H1 (cell line): ENCODE measurements at regions not wholly inside any gene's neighbourhood (a gene's known extent, or its start where the extent isn't known, plus 50 kb on each side); places are given as distances from the start of the nearest gene placed in this dataset.

Experiments used
- CTCF ChIA-PET: fragments of 300-600 bp; sonication (Branson Sonifier 250); formaldehyde crosslinking; loops from one replicate; lab custom pipeline; 2021; ENCODE audit not compliant: partially characterized antibody; lab: Charles Lee
- POLR2A ChIA-PET: fragments of 300-600 bp; sonication (Branson Sonifier 250); formaldehyde crosslinking; loops from one replicate; lab custom pipeline; 2021; ENCODE audit warnings: inconsistent platforms; ENCODE audit not compliant: partially characterized antibody; lab: Charles Lee
- DNase-seq, 2 experiments: peaks; one replicate each; pipeline versions ENCODE4 v3.0.0 to v3.0.0-alpha.2; 2010 to 2022; ENCODE audit warnings: low spot score in 2 of 2, low read depth in 1 of 2, mixed read lengths in 1 of 2
- FAIRE-seq: peaks from 2 replicates; lab custom pipeline; 2011; peaks lifted over from hg19 to GRCh38; lab: Jason Lieb, UNC
- H2AFZ ChIP-seq: 2 replicates; pipeline ENCODE4 v1.8.1; 2012; ENCODE audit warnings: low read length, inconsistent platforms
- H2AK5ac ChIP-seq: 2 replicates; pipeline ENCODE4 v1.6.1; 2013; ENCODE audit warnings: low read depth, low read length
- H2BK120ac ChIP-seq: replicated peaks from 2 replicates; pipeline ENCODE3; 2013; ENCODE audit warnings: low read depth, low read length, inconsistent platforms
- H2BK12ac ChIP-seq: 2 replicates; pipeline ENCODE4 v1.6.1; 2013; ENCODE audit warnings: low read depth, low read length
- H2BK15ac ChIP-seq: 2 replicates; pipeline ENCODE4 v1.6.1; 2013; ENCODE audit warnings: low read length
- H2BK20ac ChIP-seq: 2 replicates; pipeline ENCODE4 v1.6.1; 2013; ENCODE audit warnings: low read length
- H2BK5ac ChIP-seq: 2 replicates; pipeline ENCODE4 v1.6.1; 2013; ENCODE audit warnings: low read depth, low read length
- H3K14ac ChIP-seq: 2 replicates; pipeline ENCODE4 v1.6.1; 2013; ENCODE audit warnings: inconsistent platforms; ENCODE audit not compliant: insufficient read length
- H3K18ac ChIP-seq: 2 replicates; pipeline ENCODE4 v1.6.1; 2013; ENCODE audit warnings: low read length; ENCODE audit errors: extremely low read depth
- H3K23ac ChIP-seq: 2 replicates; pipeline ENCODE4 v1.6.1; 2013; ENCODE audit warnings: inconsistent platforms; ENCODE audit not compliant: insufficient read length
- H3K23me2 ChIP-seq: 2 replicates; pipeline ENCODE4 v1.6.1; 2013; ENCODE audit warnings: low read depth, low read length
- H3K27ac ChIP-seq: 2 replicates; pipeline ENCODE4 v1.6.1; 2011; ENCODE audit warnings: low read depth, low read length, inconsistent platforms
- H3K27me3 ChIP-seq, 4 experiments: replicated peaks in 1 of 4; 1 replicate in 1 of 4; 2 replicates in 3 of 4; pipeline versions ENCODE4 v1.6.1 to v1.8.1; 2011 to 2013; ENCODE audit warnings: low read length in 3 of 4, mild to moderate bottlenecking in 3 of 4, inconsistent platforms in 2 of 4, mixed read lengths in 2 of 4, moderate library complexity in 1 of 4; ENCODE audit not compliant: control insufficient read depth in 3 of 4, insufficient read depth in 3 of 4; ENCODE audit errors: extremely low read depth in 1 of 4
- H3K36me3 ChIP-seq, 4 experiments: 2 replicates each; pipeline versions ENCODE4 v1.6.1 to v1.8.1; 2011 to 2013; ENCODE audit warnings: mild to moderate bottlenecking in 4 of 4, low read length in 3 of 4, moderate library complexity in 2 of 4, control low read depth in 1 of 4, inconsistent platforms in 1 of 4; ENCODE audit not compliant: insufficient read depth in 4 of 4, control insufficient read depth in 2 of 4
- H3K4ac ChIP-seq: replicated peaks from 2 replicates; pipeline ENCODE3; 2013; ENCODE audit warnings: low read length, low read depth, mixed read lengths, inconsistent platforms; ENCODE audit not compliant: insufficient read length
- H3K4me1 ChIP-seq, 4 experiments: replicated peaks in 1 of 4; 1 replicate in 1 of 4; 2 replicates in 3 of 4; pipeline versions ENCODE4 v1.6.1 to v1.8.1; 2011 to 2013; ENCODE audit warnings: low read length in 3 of 4, inconsistent platforms in 2 of 4, mixed read lengths in 1 of 4; ENCODE audit not compliant: insufficient read depth in 4 of 4, control insufficient read depth in 3 of 4
- H3K4me2 ChIP-seq, 2 experiments: 2 replicates each; pipeline versions ENCODE4 v1.6.1 to v1.8.1; 2011 to 2013; ENCODE audit warnings: low read depth in 2 of 2, low read length in 2 of 2, control low read depth in 1 of 2, inconsistent platforms in 1 of 2, mild to moderate bottlenecking in 1 of 2; ENCODE audit not compliant: insufficient read depth in 1 of 2
- H3K4me3 ChIP-seq, 4 experiments: fragments of 200-600, 300-600 bp in 1 of 4; sonication (generic), shearing (Covaris generic), sonication (Bioruptor Twin) in 1 of 4; 2 replicates each; pipeline versions ENCODE4 v1.5.1 to v1.8.1; 2011 to 2016; ENCODE audit warnings: low read length in 4 of 4, low read depth in 3 of 4, control low read depth in 2 of 4, inconsistent platforms in 2 of 4, mild to moderate bottlenecking in 2 of 4, mixed read lengths in 1 of 4, moderate library complexity in 1 of 4; ENCODE audit not compliant: insufficient read depth in 2 of 4; ENCODE audit errors: extremely low read depth in 1 of 4
- H3K56ac ChIP-seq: replicated peaks from 2 replicates; pipeline ENCODE3; 2013; ENCODE audit warnings: low read depth, mild to moderate bottlenecking, mixed read lengths, low read length, inconsistent platforms; ENCODE audit not compliant: insufficient read length
- H3K79me1 ChIP-seq: 2 replicates; pipeline ENCODE4 v1.6.1; 2013; ENCODE audit warnings: low read depth, low read length, control low read depth
- H3K79me2 ChIP-seq, 2 experiments: 2 replicates each; pipeline versions ENCODE4 v1.6.1 to v1.8.1; 2012 to 2013; ENCODE audit warnings: low read length in 2 of 2, mild to moderate bottlenecking in 2 of 2, inconsistent platforms in 1 of 2; ENCODE audit not compliant: insufficient read depth in 2 of 2, control insufficient read depth in 1 of 2
- H3K9ac ChIP-seq, 4 experiments: replicated peaks in 1 of 4; 1 replicate in 1 of 4; 2 replicates in 3 of 4; pipeline versions ENCODE4 v1.6.1 to v1.8.1; 2011 to 2013; ENCODE audit warnings: low read depth in 3 of 4, low read length in 3 of 4, control low read depth in 2 of 4, mild to moderate bottlenecking in 2 of 4, moderate library complexity in 2 of 4, inconsistent platforms in 1 of 4; ENCODE audit errors: extremely low read depth in 1 of 4
- H3K9me3 ChIP-seq, 2 experiments: 2 replicates each; pipeline versions ENCODE4 v1.6.1 to v1.8.1; 2012 to 2013; ENCODE audit warnings: mild to moderate bottlenecking in 2 of 2, moderate library complexity in 2 of 2, control low read depth in 1 of 2, inconsistent platforms in 1 of 2, low read depth in 1 of 2, low read length in 1 of 2, mixed read lengths in 1 of 2; ENCODE audit not compliant: insufficient read depth in 2 of 2
- H4K20me1 ChIP-seq, 2 experiments: replicated peaks in 1 of 2; 2 replicates each; pipeline versions ENCODE3 to v1.8.1; 2011 to 2013; ENCODE audit warnings: inconsistent platforms in 2 of 2, low read length in 2 of 2, mild to moderate bottlenecking in 1 of 2; ENCODE audit not compliant: insufficient read depth in 2 of 2, control insufficient read depth in 1 of 2
- H4K5ac ChIP-seq: 2 replicates; pipeline ENCODE4 v1.6.1; 2013; ENCODE audit warnings: low read length, low read depth, mixed read lengths, inconsistent platforms; ENCODE audit not compliant: insufficient read length
- H4K8ac ChIP-seq: 2 replicates; pipeline ENCODE4 v1.8.0; 2013; ENCODE audit warnings: mild to moderate bottlenecking, moderate library complexity, low read length, inconsistent platforms; ENCODE audit not compliant: insufficient read depth; ENCODE audit errors: extremely low read depth
- H4K91ac ChIP-seq: replicated peaks from 2 replicates; pipeline ENCODE3; 2013; ENCODE audit warnings: low read length, mixed read lengths, inconsistent platforms; ENCODE audit not compliant: insufficient read length
- ATF3 ChIP-seq: IDR thresholded peaks from 2 replicates; pipeline ENCODE4 v1.6.1; 2011; ENCODE audit warnings: low read depth, mild to moderate bottlenecking, low read length; ENCODE audit not compliant: insufficient read depth
- CEBPB ChIP-seq: IDR thresholded peaks from 2 replicates; pipeline ENCODE4 v1.6.1; 2012; ENCODE audit warnings: low read depth, low read length
- KDM5A ChIP-seq: fragments of 200-600 bp; IDR thresholded peaks from 2 replicates; pipeline ENCODE4 v1.7.1; 2012; ENCODE audit warnings: mild to moderate bottlenecking, low read length, inconsistent platforms, mixed read lengths
- NRF1 ChIP-seq: IDR thresholded peaks from 2 replicates; pipeline ENCODE4 v1.6.1; 2011; ENCODE audit warnings: mild to moderate bottlenecking, low read depth, low read length, improper control_type of control experiment
- POLR2AphosphoS5 ChIP-seq: IDR thresholded peaks from 2 replicates; pipeline ENCODE4 v1.6.1; 2011; ENCODE audit warnings: low read depth, low read length
- POU5F1 ChIP-seq: IDR thresholded peaks from 2 replicates; pipeline ENCODE4 v1.6.1; 2011; ENCODE audit warnings: low read depth, mild to moderate bottlenecking, low read length, moderate library complexity
- RXRA ChIP-seq: IDR thresholded peaks from 2 replicates; pipeline ENCODE4 v1.6.1; 2011; ENCODE audit warnings: low read depth, mild to moderate bottlenecking, low read length, moderate library complexity; ENCODE audit not compliant: insufficient read depth
- SP2 ChIP-seq: IDR thresholded peaks from 2 replicates; pipeline ENCODE4 v1.6.1; 2012; ENCODE audit warnings: mild to moderate bottlenecking, low read length, inconsistent platforms
- WGBS, 2 experiments: shearing (Covaris generic) in 1 of 2; methylation state at CpG; one replicate each; pipeline versions ENCODE4 v1.1.6 to v1.1.7; 2013 to 2015; ENCODE audit warnings: low lambda C conversion rate in 2 of 2, mixed read lengths in 2 of 2, inconsistent platforms in 1 of 2, low coverage in 1 of 2, missing lambda C conversion rate in 1 of 2; ENCODE audit not compliant: insufficient replicate concordance in 2 of 2, insufficient coverage in 1 of 2, insufficient read length in 1 of 2; ENCODE audit errors: extremely low coverage in 1 of 2, missing lambda C conversion rate in 1 of 2; 5-methylcytosine and 5-hydroxymethylcytosine counted together

DNA sequence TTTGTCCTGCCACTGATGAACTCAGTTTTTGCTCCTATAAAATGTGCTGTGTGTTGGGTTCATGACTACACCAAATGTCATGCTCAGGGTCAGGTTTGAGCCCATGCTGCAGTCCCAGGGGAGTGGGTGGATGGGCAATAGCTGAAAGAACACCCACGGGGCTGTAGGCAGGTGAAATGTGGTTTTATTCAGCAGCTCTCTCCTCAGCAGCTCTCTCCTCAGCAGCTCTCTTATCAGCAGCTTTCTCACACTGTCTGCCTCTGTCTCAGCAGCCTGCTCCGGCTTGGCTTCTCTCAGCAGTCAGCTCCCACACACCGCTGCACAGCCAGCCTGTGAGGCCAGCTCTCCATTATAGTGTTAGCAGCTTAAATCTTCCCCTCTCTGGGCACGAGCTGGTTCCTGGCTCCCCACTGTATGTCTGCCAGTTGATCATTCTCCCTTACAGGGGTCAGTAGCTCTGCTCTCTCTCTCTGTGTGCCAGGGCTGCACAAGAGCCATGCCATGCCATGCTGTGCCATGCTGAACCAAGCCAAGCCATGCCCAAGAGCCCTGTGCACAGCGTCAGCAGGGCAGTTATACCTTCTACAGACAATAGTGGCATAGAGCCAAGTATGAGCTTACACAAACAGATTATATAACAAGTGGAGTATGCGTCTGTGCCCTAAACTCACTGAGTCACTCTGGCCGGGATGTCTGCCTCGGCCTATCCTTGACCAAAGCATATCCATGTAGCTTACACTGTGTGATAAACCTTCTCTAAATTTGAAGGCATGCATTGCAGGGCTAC lies 303.3 kb upstream of the TMPO start:
- no peak overlapping the region for H2BK120ac ChIP-seq
- ChIA-PET POLR2A (no interaction called here), CTCF (interaction anchor here (0.6 to 8.2 kb wide), 6 partner anchors 12 to 1221 kb away, joined by 3 to 67 read pairs (median 4); no protein-coding TSS in a partner anchor)
- DNase-seq, result no peak
- no peak overlapping the region for H2AFZ ChIP-seq
- H3K4me2 ChIP-seq, result no peak overlapping the region
- no peak overlapping the region for H3K9ac ChIP-seq
- peak overlapping the region; percentile 19; the same call in 1 of the 2 replicates for H2BK15ac ChIP-seq
- H2BK20ac ChIP-seq, result no peak overlapping the region
- no peak overlapping the region for H2AK5ac ChIP-seq
- no peak overlapping the region for H4K91ac ChIP-seq
- no peak for FAIRE-seq
- no peak overlapping the region for H3K4ac ChIP-seq
- TF ChIP-seq SP2 (no peak), CEBPB (no peak), NRF1 (no peak), POLR2AphosphoS5 (no peak), RXRA (no peak), KDM5A (no peak), POU5F1 (no peak), ATF3 (no peak)
- H3K79me1 ChIP-seq, result no peaks in the 10 kb centered on the region
- 89% methylated on average over 8 of the region's 8 CpGs; no CpG with 5 or more reads in 1 of the 2 experiments for WGBS, 2 experiments
- H3K4me3 ChIP-seq, result no peak overlapping the region
- no peaks in the 10 kb centered on the region for H3K9me3 ChIP-seq
- no peak overlapping the region for H3K23ac ChIP-seq
- H3K27ac ChIP-seq, result no peak overlapping the region
- H4K20me1 ChIP-seq, result no peaks in the 10 kb centered on the region
- H2BK12ac ChIP-seq, result no peak overlapping the region
- no peaks in the 10 kb centered on the region for H3K36me3 ChIP-seq
- H3K14ac ChIP-seq, result no peak overlapping the region
- H3K56ac ChIP-seq, result no peak overlapping the region
- H2BK5ac ChIP-seq, result 0 out of 2 replicates have a peak overlapping the region, but pooled peaks have one; percentile 18
- no peak overlapping the region for H4K5ac ChIP-seq
- no peak overlapping the region for H4K8ac ChIP-seq
- no peak overlapping the region for H3K18ac ChIP-seq
- H3K27me3 ChIP-seq, result no peaks in the 10 kb centered on the region
- H3K79me2 ChIP-seq, result no peaks in the 10 kb centered on the region; a peak in 1 of 4 replicates
- no peaks in the 10 kb centered on the region for H3K23me2 ChIP-seq
- H3K4me1 ChIP-seq, result no peaks in the 10 kb centered on the region; a peak in 1 of 7 replicates
